Stimulated activated naive B cell treated with anti-CD40 and anti-IgM and Interleukin-4, amounts not matched to agents 10 μg/mL and 1 μg/mL and 100 μg/mL, for 72 hours (primary cell): ENCODE measurements at regions not wholly inside any gene's neighbourhood (a gene's known extent, or its start where the extent isn't known, plus 50 kb on each side); places are given as distances from the start of the nearest gene placed in this dataset.
A peak's percentile ranks its signal among the peaks of the same experiment; 100 is the strongest.

Experiments
- ATAC-seq, 2 donors: fragments of 150-1000 bp; cut with Tn5 transposase; replicated peaks; 2 replicates each; pipeline ENCODE4 v1.10.0; 2021; ENCODE audit warnings: moderate library complexity in 1 of 2
- DNase-seq: peaks from one replicate; pipeline ENCODE4 v3.0.0; 2021
- H3K27ac Mint-ChIP-seq: one replicate; pipeline ENCODE4 v1.8.0; 2022; ENCODE audit warnings: mild to moderate bottlenecking, mixed read lengths
- H3K27me3 Mint-ChIP-seq, 2 donors: one replicate each; pipeline ENCODE4 v1.8.0; 2022; ENCODE audit warnings: mixed read lengths in 2 of 2
- H3K36me3 Mint-ChIP-seq, 2 donors: one replicate each; pipeline ENCODE4 v1.8.0; 2022; ENCODE audit warnings: mixed read lengths in 2 of 2, mild to moderate bottlenecking in 1 of 2
- H3K4me1 Mint-ChIP-seq, 2 donors: one replicate each; pipeline ENCODE4 v1.8.0; 2022; ENCODE audit warnings: mixed read lengths in 2 of 2, mild to moderate bottlenecking in 1 of 2
- H3K4me3 Mint-ChIP-seq, 2 donors: one replicate each; pipeline ENCODE4 v1.8.0; 2022; ENCODE audit warnings: mild to moderate bottlenecking in 2 of 2, mixed read lengths in 2 of 2, moderate library complexity in 1 of 2
- H3K9me3 Mint-ChIP-seq, 2 donors: one replicate each; pipeline ENCODE4 v1.8.0; 2022; ENCODE audit warnings: mixed read lengths in 2 of 2, mild to moderate bottlenecking in 1 of 2

- no peak for DNase-seq
- H3K27me3 Mint-ChIP-seq = no peaks in the 10 kb centered on the region
- H3K36me3 Mint-ChIP-seq = no peaks in the 10 kb centered on the region
- no peaks in the 10 kb centered on the region for H3K9me3 Mint-ChIP-seq
- no peak overlapping the region for H3K4me3 Mint-ChIP-seq
- ATAC-seq = no peak
- H3K4me1 Mint-ChIP-seq = no peaks in the 10 kb centered on the region
- no peak overlapping the region for H3K27ac Mint-ChIP-seq
Observed at GRCh38 chr7:11313801-11314200, 340.1 kb downstream of the PHF14 start.

GRCh38 chr7:11315666-11316258 lies 342.1 kb downstream of the PHF14 start:
- H3K9me3 Mint-ChIP-seq = no peaks in the 10 kb centered on the region
- peak in 1 of 2 donors; percentile 29 for ATAC-seq
- H3K4me3 Mint-ChIP-seq = no peak overlapping the region
- no peak for DNase-seq
- H3K4me1 Mint-ChIP-seq = no peaks in the 10 kb centered on the region
- H3K27ac Mint-ChIP-seq = no peak overlapping the region
- H3K36me3 Mint-ChIP-seq = no peaks in the 10 kb centered on the region
- H3K27me3 Mint-ChIP-seq = no peaks in the 10 kb centered on the region

DNA sequence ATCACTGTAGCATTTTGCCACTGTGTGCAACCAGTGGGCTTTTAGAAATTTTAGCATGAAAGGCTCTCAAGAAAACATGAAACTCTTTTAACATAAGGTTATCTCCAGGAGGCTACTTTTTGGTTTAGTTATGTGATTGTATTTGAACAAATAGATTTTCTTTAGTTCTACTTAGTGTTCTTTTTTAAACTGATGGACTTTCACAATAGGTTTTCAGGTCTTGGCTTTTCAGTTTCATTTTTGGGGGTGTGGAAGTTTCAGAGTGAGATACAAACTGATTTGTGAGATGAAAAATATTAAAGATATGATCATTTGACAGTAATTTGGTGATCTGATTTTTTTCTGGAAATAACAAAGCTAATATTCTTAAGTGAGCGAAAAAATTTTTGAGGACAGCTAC lies 344.1 kb downstream of the PHF14 start:
- no peak overlapping the region for H3K4me3 Mint-ChIP-seq
- H3K9me3 Mint-ChIP-seq = no peaks in the 10 kb centered on the region
- no peak for DNase-seq
- H3K27me3 Mint-ChIP-seq = no peaks in the 10 kb centered on the region
- no peak for ATAC-seq
- no peaks in the 10 kb centered on the region for H3K4me1 Mint-ChIP-seq
- H3K36me3 Mint-ChIP-seq = no peaks in the 10 kb centered on the region
- no peak overlapping the region for H3K27ac Mint-ChIP-seq

GRCh38 chr7:11319491-11320274 lies 346.0 kb downstream of the PHF14 start:
- H3K27ac Mint-ChIP-seq = no peak overlapping the region
- H3K36me3 Mint-ChIP-seq = no peaks in the 10 kb centered on the region
- ATAC-seq (no peak), DNase-seq (no peak)
- no peaks in the 10 kb centered on the region for H3K9me3 Mint-ChIP-seq
- H3K27me3 Mint-ChIP-seq = no peaks in the 10 kb centered on the region
- no peaks in the 10 kb centered on the region for H3K4me1 Mint-ChIP-seq
- H3K4me3 Mint-ChIP-seq = no peak overlapping the region
